Retina (tissue), 1 donor: ENCODE measurements at regions not wholly inside any gene's neighbourhood (a gene's known extent, or its start where the extent isn't known, plus 50 kb on each side); places are given as distances from the start of the nearest gene placed in this dataset.
"Not testable (repeated sequence)": the region's sequence is repeated elsewhere in the genome, so short reads cannot be mapped to it uniquely, and the experiment has no call there.

Source experiments
- DNase-seq: peaks from one replicate; pipeline ENCODE4 v3.0.0-alpha.2; 2016

DNA sequence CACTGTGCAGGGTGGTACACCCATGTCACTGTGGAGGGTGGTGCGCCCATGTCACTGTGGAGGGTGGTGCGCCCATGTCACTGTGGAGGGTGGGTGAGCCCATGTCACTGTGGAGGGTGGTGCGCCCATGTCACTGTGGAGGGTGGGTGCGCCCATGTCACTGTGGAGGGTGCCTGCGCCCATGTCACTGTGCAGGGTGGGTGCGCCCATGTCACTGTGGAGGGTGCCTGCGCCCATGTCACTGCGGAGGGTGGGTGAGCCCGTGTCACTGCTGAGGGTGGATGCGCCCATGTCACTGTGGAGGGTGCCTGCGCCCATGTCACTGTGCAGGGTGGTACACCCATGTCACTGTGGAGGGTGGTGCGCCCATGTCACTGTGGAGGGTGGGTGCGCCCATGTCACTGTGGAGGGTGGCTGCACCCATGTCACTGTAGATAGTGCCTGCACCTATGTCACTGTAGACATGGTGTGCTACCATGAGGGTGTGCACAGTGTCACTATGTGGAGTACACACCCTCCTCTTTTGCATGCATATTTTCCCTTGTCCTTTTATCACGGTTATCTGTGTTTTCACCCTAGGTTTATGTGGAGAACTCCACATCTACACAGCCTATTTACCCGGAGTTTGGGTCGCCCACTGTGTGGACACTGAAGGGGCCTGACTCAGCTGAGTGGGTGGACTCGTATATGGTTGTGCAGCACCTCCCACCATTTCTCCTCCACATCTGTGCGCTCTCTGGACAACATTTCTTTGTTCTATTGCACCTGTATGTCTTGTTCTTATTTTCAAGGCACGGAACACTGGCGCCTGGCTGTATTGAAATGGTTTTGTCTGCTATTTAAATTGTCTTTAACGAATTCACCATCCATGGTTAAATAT, 222.4 kb downstream of the ERMARD start:
- DNase-seq = not testable (repeated sequence)

DNA sequence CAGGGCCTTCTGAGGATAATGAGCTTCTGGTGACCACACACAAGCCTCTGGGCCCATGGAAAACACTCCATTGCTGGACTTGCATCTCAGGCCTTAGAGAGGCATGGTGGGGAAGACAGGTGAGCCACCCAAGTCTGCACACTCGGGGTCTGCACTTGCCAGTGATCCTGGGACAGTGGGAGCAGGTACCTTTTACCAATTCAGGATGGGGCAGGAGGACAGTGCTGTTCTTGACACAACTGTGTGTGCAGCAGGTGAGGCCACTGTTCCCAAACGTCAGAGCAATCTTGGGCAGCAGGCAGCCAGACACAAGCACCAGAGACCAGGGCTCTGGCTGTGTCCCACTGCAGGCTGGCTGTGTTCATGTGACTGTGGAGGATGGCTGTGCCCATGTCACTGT, 221.3 kb downstream of the ERMARD start:
- no peak for DNase-seq

DNA sequence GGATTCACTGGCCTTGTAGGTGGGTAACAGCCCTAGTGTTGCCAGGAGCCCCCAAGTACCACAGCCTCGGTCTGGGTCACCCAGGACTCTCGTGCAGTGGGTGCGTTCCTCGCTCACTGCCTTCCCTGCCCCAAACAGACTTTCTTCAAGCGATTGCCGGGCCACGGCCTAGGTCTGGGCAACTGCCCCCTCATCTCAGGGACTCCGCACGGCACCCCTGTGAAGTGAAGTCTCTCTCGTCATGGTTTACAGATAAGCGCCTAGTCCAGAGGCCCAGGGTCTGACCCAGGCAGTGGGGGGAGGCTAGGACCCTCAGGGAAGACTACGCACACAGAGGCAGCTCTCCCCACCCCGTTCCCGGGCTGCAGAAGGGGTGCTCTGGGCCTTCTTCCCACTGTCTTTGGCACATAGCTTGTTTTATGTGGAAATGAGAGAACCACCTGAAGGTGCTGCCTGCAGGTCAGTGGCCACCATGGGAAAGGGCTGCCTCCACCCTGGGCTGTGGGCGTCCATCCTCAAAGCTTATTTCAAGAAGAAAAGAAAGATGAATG, 220.8 kb downstream of the ERMARD start:
- DNase-seq = no peak

DNA sequence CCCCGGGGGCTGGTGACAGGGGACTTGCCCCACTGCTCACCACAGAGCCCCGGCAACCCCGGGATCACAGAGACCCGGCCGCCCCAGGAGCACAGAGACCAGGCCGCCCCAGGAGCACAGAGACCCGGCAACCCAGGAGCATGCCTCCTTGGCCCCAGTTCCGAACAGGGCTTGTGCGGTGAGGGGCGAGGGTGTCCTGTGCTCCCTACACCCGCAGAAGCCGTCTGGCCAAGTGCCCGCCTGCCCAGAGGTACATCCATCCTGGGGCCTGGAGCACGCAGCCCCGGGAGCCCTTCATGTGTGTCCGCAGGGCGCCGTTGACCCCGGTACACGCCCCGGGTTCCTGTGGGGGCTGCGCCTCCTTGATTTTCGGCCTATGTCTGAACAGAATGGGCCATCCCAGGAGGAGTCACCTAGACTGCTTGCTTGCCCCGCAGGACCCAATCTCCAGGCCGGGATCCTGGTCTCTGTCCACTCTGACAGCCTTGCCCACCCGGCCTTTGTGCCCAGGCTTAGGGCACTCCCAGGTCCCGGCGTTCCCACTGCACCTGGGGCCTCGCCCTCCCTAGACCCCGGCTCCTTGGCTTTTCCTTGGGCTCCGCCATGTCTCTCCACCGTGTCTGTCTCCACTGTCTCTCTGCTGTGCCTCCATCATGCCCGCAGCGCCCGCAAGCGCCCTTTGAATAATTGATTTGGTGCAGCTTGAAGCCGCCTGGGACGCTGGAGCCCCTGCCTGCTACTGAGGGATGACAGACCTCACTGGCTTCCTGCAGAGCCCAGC, 219.8 kb downstream of the ERMARD start:
- DNase-seq = no peak

DNA sequence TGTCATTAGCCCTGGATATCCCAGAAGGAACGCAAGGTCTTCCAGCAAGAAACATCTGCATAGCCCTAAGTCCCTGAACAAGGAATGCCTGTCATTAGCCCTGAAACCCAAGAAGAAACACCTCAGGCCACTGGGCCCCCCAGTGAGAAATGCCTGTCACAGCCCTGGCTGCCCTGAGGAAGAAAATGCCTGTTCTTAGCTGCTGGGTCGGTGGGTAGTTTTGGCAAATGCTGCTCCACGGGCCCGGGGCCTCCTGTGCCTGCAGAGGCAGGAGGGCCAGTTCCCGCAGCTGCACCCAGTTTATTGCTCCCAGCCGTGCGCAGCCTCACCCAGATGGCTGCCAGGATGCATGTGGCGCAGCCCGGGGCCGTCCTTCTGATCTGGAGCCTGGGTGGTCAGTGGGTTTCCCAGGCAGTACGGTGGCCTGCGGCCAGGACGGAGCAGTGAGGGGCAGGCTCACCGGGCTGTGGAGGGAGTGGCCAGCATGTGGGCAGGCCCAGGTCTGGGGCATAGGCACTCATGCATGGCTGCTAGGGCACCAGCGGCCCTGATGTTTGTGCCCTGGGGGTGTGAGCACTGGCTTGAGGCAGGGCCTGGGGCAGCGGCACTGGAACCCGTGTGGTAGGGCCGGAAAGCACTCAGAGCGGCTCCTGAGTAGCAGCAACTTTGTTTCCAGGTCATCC, 219.0 kb downstream of the ERMARD start:
- DNase-seq = no peak

DNA sequence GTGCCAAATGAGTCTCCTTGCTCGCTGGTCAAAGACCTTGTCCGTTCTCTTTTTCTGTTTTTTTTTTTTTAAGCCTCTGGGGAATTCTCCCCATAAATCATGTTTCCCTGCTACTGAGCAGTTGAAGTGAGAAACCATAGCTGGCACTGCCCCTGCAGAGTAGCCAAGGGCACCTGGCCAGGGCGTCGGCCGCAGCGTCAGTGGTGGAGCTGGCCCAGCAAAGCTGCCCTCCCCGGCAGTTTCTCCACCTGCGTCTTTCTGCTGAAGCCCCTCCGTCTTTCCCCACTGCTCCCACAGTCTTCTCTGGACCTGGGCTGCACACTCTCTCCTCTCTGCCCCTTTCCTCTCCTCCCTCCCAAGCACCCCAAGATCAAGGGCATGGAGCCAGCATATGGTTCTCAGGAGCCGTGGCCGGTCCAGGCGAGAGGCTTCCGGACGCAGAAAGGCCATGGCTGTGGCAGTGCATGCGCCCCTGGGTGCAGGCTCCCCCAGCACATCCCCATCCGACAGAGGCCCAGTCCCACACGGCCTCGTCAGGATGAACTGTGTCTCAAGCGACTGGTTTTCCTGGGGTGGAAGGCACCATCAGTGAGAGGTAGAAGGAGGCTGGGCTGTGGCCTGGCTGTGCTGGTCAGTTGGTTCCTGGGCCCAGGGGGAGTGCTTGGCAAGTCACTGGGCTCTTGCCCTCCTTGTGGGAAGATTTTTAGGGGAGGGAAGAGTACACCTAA, 218.1 kb downstream of the ERMARD start:
- DNase-seq = no peak

DNA sequence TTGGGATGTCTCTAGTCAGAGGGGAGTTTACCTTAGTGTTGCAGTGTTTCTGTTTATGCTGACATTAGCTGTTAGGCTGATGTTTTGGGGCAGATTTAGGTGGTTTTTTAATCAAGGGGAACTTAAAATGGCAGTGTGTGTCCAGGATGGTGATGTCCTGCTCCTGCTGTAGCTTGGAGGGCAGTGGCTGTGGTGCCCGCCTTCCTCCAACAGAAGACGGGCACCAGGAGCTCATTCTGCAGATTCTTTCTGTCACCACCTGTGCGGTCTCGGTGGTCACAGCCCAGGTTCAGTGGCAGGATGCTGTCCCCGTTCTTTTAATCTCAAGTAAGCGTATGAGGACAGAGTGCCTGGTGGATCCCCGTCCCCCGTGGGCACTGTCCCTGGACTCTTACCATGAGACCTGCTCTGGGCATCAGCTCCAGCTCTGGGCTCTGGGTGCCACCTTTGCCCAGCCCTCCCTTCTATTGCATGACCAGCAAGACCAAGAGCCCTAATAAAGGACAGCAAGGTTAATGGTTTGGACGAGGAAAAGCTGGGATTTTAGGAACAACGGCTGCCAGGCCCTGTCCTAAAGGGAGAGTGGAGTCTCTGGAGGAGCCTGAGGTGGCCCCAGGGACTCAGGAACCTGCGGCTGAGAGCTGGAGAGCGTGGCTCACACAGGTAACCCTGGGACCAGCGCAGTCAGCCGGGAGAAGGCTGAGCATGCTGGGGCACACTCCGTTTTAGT, 217.3 kb downstream of the ERMARD start:
- DNase-seq = no peak

DNA sequence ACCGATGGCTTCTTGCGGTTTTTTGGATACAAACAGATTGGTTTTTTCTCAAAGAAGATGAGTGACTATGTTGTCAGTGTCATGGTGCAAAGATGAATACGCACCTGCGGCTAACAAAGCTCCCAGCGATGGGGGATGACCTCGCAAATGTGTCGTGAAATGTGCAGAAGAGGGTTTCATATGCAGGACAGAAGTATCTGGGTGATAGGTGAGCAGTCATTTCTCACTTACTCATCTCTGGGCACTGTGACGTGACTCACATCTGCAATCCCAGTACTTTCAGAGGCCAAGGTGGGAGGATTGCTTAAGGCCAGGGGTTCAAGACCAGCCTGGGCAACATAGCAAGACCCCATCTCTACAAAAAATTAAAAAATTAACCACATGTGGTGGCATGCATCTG, 216.3 kb downstream of the ERMARD start:
- DNase-seq = no peak

DNA sequence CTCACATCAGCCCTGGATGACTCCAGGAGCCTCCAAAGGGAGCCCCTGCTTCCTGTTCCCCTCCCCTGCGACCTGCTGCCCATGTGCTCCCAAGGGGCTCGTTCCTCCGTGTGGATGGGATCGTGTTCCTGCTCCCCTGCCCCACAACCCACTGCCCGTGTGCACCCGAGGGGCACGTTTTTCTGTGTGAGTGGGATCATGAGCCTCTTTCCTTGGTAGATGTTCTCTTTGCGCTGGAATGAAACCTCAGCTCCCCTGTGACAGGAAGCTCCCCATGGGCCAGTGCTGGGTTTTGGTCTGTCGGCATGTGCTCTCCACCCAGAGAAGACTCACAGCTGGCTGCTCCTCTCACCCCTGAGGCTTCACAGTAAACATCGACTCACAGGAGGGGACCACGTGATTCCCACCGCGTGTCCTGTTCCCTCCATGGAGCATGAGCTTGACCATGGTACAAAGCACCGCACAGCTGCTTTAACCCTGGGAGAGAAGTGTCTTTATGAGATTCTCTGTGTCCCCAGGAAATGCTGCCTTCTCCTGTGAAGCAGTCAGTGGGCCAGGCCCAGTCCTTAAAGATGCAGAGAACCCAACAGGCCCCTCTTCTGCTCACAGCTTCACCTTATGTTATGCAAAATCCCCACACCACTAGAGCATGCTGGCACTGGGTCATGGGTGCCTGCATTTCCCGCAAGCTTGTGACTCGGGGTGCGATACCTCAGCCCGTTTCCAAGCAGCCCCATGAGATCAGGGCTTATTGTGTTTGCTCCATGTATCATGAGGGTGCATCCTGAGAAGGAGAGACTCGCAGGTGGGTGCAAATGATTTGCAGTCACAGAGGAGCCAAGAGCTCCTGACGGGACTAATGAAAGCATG, 215.1 kb downstream of the ERMARD start:
- no peak for DNase-seq

DNA sequence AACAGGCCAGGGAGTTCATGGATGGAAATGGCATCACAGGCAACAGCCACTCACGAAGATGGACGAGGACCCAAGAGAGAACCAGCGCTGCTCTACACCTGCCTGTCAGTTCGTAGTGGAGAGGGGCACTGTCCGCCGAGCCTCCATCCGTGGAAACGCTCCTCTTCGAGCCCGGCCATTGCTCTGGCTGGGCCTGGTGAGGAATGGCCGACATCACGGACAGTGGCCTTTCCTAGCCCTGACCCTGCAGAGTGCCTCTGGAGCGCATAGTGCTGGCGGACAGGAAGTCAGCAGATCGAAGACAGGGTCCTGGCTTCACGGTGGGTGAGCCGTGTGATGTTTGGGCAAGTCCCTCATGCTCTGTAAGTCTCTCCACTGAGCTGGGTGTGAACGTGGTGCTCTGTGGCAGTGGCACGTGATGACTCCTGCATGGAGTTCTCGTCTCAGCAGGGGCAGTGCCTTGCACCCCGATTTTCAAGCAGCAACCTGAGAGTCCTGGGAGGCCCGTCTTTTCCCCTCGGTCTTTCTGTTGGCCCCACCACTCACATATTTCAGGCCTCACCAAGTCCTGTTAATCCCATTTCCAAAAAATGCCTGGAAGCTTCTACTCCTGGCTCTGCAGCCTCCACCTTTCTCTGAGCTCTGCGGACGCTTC, 214.4 kb downstream of the ERMARD start:
- no peak for DNase-seq

DNA sequence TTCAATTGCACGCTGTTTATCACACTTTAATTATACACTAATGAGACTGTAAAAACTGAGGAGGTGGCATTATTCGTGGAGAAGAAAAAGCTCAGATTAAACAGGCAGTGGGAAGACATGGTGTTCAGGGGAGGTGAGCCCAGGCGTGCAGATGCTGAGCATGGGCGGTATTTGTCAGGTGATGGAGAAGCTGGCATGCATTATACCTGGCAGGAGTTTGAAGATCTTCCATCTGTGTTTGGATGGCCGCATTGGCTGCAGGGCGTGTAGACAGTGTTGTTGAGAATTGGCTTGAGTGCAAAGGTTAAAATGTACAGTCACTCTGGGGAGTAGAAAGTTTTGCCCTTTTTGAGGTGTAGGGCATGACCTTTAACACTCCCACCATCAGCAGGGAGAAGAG, 213.8 kb downstream of the ERMARD start:
- no peak for DNase-seq

DNA sequence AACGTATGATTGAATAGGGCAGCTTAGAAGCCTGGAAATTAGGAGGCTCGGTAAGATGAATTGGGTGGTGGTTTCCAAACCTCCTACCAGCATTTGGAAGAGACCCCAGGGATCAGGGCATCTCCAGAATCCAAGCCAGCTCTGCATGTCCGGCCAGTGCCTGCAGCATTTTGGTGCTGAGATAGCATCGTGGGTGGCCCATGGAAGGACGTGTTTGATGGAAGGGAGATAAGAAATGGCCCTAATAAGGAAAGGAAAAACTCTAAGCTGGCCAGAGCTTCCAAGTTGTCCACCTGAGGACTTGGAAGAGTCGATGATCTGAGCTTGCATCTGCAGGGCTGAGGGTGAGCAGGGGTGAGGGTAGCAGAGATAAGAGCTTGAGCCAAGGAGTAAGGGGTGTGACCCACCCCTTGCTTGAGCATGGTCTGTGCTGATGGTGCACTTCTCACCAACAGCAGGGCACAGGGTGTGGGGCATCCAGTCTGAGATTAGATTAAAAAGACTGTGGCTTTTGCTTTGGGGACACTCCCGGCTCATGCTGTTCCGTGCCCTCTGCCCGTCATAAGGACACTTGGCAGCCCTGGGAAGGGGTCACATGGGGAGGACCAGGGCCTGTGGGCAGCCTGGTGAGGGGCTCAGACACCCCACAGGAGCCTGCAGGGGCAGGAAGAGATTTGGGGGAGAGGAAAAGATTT, 213.2 kb downstream of the ERMARD start:
- DNase-seq = no peak

DNA sequence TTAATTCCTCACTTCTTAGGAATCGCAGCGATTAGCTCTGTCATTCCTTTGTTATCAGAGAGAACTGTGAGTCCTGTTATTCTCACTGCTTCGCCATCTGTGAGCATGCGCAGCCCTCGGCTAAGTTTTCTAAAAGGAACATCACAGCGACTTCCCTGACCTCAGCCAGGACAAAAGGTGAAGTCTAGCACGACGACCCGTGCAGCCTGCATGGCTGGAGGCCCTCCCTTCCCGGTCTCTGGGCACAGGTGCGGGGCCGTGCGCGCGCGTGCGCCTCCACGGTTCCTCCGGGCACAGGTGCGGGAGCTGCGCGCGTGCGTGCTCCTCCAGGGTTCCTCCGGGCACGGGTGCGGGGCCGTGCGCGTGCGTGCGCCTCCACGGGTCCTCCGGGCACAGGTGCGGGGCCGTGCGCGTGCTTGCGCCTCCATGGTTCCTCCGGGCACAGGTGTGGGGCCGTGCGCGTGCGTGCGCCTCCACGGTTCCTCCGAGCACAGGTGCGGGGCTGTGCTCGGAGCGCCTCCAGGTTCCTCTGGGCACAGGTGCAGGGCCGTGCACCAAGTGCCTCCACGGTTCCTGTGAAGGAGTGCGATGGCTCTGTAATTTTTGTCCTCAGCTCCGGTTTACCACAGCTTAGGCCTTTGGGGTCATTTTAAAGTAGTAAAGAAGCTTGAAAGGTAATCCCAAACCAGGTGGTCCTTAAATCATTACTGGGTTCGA, 212.3 kb downstream of the ERMARD start:
- no peak for DNase-seq

DNA sequence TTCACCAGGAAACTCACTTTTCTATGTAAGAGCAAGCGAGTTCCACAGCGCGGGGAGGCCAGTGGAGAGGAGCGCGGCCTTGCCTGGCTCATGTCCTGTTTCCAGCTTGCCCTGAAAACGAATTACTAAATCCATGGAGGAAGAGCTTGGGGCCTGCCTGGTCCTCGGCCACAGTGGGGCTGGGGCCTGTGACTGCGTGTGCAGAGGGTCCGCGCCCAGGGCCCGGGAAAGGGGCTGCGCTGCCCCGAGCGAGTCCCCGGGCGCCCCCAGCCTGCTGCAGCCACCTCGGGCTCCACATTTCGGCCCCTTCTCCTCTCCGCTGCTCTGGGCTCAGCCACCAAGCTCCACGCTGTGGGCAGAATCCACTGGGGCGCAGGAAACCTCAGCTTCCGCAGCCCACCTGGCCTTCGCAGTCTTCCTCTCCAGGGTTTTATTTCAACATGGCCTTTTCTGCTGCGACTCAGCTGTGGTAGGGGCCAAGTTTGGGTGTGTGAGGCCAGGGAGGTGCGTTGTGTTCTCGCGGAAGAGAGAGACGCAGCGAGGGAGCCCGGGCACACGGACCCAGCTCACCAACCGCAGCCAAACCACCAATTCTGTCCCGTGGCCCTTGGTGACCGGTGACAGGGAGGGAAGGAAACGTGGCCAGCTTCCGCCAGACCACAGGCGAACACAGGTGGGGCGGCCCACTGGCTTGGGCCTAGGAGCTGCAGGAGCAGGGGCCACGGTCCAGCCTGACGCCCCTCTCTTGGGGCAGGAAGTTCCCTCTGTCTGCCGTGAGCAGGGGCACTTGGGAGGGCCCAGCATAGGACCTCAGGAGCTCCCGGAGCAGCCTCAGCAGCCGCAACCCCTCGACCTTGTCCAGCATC, 211.4 kb downstream of the ERMARD start:
- DNase-seq = no peak

DNA sequence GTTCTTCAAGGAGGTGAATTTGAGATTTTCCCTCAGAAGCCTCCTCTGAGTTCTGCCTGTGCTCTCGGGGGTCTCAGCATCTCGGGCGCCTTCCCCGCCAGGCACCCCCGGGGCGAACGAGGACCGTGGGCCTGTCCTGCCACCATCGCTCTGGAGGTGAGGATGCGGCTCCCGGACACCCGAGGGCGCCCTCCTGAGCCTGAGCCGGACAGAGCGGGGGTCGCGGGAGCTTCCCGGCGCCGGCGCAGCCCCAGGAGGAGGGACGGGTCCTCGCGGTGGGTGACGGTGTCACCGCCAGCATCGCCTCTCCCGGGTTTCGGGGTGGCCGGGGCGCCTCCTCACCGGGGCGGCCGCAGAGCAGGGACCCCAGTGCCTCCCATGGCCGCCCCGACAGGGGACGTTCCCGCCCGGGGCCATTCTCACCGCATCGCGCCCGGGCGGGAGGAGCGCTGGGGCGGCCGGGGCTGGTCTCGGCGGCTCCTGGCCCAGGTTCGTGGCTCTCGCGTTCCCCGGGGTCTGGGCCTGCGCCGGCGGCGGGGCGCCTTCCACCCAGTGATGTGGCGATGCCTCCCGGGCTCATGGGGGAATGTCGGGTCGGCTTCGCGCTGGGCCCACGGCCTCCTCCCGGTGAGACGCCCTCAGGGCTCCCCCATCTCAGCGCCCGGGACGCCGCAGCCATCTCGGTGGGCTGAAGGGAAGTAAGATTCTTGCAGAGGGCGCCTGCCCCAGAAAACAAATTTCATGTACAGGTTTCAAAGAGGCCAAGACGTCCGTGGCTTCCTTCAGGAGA, 210.5 kb downstream of the ERMARD start:
- peak; percentile 85 for DNase-seq

DNA sequence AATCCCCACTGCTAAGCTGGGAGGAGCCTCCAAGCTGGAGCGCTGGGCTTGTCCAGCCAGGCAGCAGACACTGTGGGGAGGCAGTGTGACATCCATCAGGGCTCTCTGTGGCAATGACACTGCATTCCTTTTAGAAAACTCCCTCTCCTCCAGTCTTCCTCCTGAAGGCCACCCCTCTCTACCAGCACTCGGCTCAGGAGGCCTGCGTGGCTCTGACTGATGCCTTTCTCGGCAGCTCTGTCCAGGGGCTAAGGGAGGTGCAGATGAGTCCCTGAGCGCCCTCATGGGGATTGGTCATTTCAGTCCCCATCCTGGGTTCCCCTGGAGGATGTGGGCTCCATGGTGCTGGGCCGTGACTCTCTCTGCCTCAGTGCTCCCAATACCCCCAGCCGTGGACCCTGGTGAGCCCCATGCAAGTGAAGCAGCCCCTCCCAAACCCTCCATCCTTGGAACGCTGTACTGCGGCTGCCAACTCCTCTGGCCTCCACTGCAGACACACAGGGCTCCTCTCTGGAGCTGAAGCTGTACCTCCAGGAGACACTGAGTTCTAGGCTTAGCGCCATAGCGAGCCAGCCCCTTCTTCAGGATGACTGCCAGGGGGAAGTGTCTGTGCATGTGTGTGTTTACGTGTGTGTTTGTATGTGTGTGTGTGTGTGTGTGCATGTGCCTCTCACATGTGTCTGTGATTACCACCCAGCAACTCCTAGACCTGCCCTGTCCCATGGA, 209.6 kb downstream of the ERMARD start:
- no peak for DNase-seq
